Neural crest cell (in vitro differentiated cells): ENCODE measurements at regions not wholly inside any gene's neighbourhood (a gene's known extent, or its start where the extent isn't known, plus 50 kb on each side); places are given as distances from the start of the nearest gene placed in this dataset.

Source experiments
- DNase-seq: peaks from one replicate; pipeline ENCODE4 v3.0.0; 2021; ENCODE audit warnings: low read depth, mixed read lengths, low spot score
- H3K27ac Mint-ChIP-seq: one replicate; pipeline ENCODE4 v1.8.0; 2021; ENCODE audit warnings: mild to moderate bottlenecking, mixed read lengths; ENCODE audit not compliant: unreplicated experiment
- H3K27me3 Mint-ChIP-seq: 2 replicates; pipeline ENCODE4 v1.8.0; 2021; ENCODE audit warnings: low read depth, mild to moderate bottlenecking, mixed read lengths
- H3K36me3 Mint-ChIP-seq: 2 replicates; pipeline ENCODE4 v1.8.0; 2021; ENCODE audit warnings: low read depth, mild to moderate bottlenecking, mixed read lengths
- H3K4me1 Mint-ChIP-seq: 2 replicates; pipeline ENCODE4 v1.8.0; 2021; ENCODE audit warnings: mixed read lengths
- H3K4me3 Mint-ChIP-seq: one replicate; pipeline ENCODE4 v1.8.0; 2021; ENCODE audit warnings: mild to moderate bottlenecking, mixed read lengths
- H3K9me3 Mint-ChIP-seq: 2 replicates; pipeline ENCODE4 v1.8.0; 2021; ENCODE audit warnings: mixed read lengths
- TF ChIP-seq, protein P1 (sequence below): fragments of 200-600 bp; sonication (generic); conservative IDR thresholded peaks from 2 replicates; pipeline ENCODE4 v1.5.0; 2021; ENCODE audit warnings: antibody characterized with exemption, mild to moderate bottlenecking

DNA sequence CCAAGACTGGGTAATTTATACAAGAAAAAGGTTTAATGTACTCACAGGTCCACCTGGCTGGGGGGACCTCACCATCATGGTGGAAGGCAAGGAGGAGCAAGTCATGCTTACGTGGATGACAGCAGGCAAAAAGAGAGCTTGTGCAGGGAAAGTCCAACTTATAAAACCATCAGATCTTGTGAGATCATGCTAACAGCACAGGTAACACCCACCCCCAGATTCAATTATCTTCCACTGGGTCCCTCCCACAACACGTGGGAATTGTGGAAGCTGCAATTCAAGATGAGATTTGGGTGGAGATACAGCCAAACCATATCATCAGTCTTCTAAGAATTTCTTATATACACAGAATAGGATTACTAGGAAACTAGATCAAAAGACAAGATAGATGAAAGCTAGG, 555.6 kb downstream of the PRR16 start:
- H3K9me3 Mint-ChIP-seq, result no peaks in the 10 kb centered on the region
- TF ChIP-seq, protein P1, sequence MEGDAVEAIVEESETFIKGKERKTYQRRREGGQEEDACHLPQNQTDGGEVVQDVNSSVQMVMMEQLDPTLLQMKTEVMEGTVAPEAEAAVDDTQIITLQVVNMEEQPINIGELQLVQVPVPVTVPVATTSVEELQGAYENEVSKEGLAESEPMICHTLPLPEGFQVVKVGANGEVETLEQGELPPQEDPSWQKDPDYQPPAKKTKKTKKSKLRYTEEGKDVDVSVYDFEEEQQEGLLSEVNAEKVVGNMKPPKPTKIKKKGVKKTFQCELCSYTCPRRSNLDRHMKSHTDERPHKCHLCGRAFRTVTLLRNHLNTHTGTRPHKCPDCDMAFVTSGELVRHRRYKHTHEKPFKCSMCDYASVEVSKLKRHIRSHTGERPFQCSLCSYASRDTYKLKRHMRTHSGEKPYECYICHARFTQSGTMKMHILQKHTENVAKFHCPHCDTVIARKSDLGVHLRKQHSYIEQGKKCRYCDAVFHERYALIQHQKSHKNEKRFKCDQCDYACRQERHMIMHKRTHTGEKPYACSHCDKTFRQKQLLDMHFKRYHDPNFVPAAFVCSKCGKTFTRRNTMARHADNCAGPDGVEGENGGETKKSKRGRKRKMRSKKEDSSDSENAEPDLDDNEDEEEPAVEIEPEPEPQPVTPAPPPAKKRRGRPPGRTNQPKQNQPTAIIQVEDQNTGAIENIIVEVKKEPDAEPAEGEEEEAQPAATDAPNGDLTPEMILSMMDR, result no peak
- DNase-seq, result no peak
- H3K36me3 Mint-ChIP-seq, result no peaks in the 10 kb centered on the region
- no peaks in the 10 kb centered on the region for H3K27me3 Mint-ChIP-seq
- no peak overlapping the region for H3K27ac Mint-ChIP-seq
- H3K4me3 Mint-ChIP-seq, result no peak overlapping the region
- H3K4me1 Mint-ChIP-seq, result no peaks in the 10 kb centered on the region

DNA sequence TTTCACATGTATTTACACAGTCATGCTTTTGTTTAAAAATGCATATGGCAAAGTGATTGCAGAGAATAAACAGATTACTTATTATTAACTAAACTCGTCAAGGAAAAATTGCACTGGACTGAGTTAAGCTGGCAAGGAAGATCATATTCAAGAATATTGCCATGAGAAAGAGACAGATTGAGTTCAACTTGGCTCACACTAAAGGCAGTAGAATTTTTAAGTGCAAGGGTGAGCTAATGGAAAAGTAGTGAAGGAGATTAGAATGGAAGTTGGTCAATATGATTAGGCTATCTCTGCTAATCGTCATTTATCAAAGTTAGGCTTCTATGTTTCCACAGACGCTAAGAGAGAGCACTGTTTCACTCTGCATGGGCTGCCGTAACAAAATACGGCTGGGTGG, 557.6 kb downstream of the PRR16 start:
- no peak overlapping the region for H3K27ac Mint-ChIP-seq

DNA sequence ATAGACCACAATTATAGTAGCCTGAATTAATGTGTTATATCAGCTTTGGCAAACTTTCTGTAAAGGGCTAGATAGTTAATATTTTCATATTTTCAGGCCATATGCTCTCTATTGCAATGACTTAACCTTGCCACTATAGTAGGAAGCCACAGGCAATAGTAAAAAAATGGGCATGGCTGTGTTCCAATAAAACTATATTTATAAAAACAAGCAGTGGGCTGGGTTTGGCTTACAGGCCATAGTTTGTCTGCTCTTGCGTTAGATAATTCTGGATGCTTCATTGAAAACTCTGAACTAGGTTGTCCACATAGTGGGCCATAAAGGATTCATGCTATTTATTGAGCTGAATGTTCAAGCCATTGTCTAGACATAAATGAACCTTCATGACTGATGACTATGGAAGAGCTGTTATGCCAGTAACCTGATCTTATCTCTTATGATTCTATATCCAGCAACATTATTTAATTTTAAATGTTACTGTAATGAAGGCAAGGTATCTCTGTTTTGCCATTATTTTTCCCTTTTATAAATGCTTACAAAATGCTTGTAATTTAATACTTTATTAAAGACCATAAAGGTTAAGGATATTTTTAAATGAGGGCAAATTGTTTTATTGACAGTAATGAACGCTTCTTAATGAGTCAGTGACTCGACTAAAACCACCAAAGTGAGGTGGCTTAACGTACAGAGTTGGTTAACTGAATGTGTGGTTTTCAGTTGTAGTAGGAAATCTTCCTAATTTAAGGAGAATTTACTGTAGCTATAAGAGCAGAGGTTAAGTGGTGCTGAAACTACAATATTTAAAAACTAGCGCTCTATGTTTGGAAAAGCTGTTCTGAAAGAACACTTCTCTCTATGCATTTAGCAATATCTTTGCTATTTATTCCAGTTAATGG, 560.6 kb downstream of the PRR16 start:
- DNase-seq, result no peak
- no peaks in the 10 kb centered on the region for H3K9me3 Mint-ChIP-seq
- H3K36me3 Mint-ChIP-seq, result no peaks in the 10 kb centered on the region
- no peak overlapping the region for H3K27ac Mint-ChIP-seq
- TF ChIP-seq, protein P1, result no peak
- no peaks in the 10 kb centered on the region for H3K4me1 Mint-ChIP-seq
- no peak overlapping the region for H3K4me3 Mint-ChIP-seq
- H3K27me3 Mint-ChIP-seq, result no peaks in the 10 kb centered on the region

More for the DNA sequence above, 557.6 kb downstream of the PRR16 start:
- Mint-ChIP-seq H3K36me3 (no peaks in the 10 kb centered on the region), H3K27me3 (no peaks in the 10 kb centered on the region), H3K9me3 (no peaks in the 10 kb centered on the region), H3K4me1 (no peaks in the 10 kb centered on the region), H3K4me3 (no peak overlapping the region)
- TF ChIP-seq, protein P1, result no peak
- DNase-seq, result no peak

DNA sequence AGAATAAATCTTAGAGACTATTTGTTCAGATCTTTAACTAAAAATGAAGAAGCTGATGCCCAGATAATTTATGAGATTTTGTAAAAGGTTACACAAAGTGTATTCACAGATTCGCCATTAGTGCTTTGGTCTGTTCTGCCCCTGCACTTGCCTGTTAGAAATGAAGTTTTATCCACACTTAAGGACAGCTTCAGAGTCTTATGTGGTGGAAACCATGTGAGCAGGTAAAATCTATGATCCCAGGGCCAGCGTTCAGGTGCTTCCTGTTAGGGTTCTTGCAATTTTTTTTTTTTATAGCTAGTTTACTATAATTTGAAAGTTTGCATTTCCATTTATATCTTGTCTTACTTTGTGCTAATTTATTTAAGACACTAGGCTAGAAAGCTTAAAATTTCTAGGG, 561.6 kb downstream of the PRR16 start:
- no peak overlapping the region for H3K27ac Mint-ChIP-seq
- no peaks in the 10 kb centered on the region for H3K27me3 Mint-ChIP-seq
- H3K9me3 Mint-ChIP-seq, result no peaks in the 10 kb centered on the region
- no peak overlapping the region for H3K4me3 Mint-ChIP-seq
- TF ChIP-seq, protein P1, result no peak
- DNase-seq, result no peak
- H3K4me1 Mint-ChIP-seq, result no peaks in the 10 kb centered on the region
- no peaks in the 10 kb centered on the region for H3K36me3 Mint-ChIP-seq

DNA sequence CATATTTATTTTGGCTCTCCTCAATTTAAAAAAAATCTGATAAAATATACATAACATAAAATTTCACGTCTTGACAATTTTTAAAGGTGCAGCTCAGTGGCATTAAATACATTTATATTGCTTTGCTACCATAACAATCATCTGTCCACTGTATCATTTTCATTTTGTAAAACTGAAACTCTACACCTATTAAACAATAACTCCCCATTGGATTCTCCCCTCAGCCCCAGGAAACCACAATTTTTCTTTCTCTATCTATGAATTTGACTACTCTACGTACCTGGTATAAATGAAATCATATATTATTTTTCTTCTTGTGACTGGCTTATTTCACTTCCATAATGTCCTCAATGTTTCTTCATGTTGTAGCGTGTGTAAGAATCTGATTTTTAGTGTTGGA, 563.5 kb downstream of the PRR16 start:
- Mint-ChIP-seq H3K27ac (no peak overlapping the region), H3K9me3 (no peaks in the 10 kb centered on the region), H3K4me1 (no peaks in the 10 kb centered on the region), H3K4me3 (no peak overlapping the region), H3K36me3 (no peaks in the 10 kb centered on the region), H3K27me3 (no peaks in the 10 kb centered on the region)
- TF ChIP-seq, protein P1, result no peak
- DNase-seq, result no peak
